ENCODE measurements at regions not wholly inside any gene's neighbourhood (a gene's known extent, or its start where the extent isn't known, plus 50 kb on each side); places are given as distances from the start of the nearest gene placed in this dataset.

DNA sequence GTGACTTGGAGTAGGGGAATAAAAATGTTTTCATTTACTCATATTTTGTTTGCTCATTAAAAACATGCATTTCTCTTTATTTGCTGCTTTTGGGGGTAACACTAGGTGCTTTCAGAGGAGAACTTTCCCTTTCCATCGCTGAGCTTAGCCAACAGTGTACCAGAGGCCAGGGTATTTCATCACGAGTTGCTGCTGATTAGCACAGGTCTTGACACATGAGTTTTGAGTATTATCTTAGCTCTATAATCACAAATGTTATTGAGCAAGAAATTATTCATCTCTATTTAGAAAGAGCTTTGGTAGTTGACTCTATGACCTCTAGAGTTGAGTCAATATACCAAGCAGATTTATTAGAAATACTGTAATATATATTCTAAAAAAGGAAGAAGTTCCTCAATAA is 375.9 kb downstream of the NXPH1 start:
- no peak overlapping the region for H2AFZ ChIP-seq (ENCODE audit: low read depth, low read length)
- no peaks in the 10 kb centered on the region for H3K9me3 ChIP-seq (ENCODE audit: insufficient read depth, low read length, severe bottlenecking)
- no peak overlapping the region for H3K27ac ChIP-seq (ENCODE audit: low read length)
- no peaks in the 10 kb centered on the region for H3K4me1 ChIP-seq (ENCODE audit: insufficient read depth, low read length)
- no peaks in the 10 kb centered on the region for H4K20me1 ChIP-seq (ENCODE audit: insufficient read depth, low read length)
- ATAC-seq (ENCODE audit: insufficient read depth, low read depth) (no peak), DNase-seq (no peak)
- no peak overlapping the region for H3K4me3 ChIP-seq (ENCODE audit: low read depth in 1 of 2, low read length in 2 of 2)
- H3K79me2 ChIP-seq (ENCODE audit: insufficient read depth, low read length), result no peaks in the 10 kb centered on the region
- H3K36me3 ChIP-seq (ENCODE audit: insufficient read depth, low read length), result no peaks in the 10 kb centered on the region
- H3K9ac ChIP-seq (ENCODE audit: low read depth, low read length), result no peak overlapping the region
- no peak overlapping the region for H3K4me2 ChIP-seq (ENCODE audit: insufficient read depth, low read length)
- TF ChIP-seq EZH2 (IDR thresholded peaks at IDR 0.05; ENCODE audit: borderline replicate concordance, low read depth, low read length, severe bottlenecking), result no peak
- TF ChIP-seq, protein P1, sequence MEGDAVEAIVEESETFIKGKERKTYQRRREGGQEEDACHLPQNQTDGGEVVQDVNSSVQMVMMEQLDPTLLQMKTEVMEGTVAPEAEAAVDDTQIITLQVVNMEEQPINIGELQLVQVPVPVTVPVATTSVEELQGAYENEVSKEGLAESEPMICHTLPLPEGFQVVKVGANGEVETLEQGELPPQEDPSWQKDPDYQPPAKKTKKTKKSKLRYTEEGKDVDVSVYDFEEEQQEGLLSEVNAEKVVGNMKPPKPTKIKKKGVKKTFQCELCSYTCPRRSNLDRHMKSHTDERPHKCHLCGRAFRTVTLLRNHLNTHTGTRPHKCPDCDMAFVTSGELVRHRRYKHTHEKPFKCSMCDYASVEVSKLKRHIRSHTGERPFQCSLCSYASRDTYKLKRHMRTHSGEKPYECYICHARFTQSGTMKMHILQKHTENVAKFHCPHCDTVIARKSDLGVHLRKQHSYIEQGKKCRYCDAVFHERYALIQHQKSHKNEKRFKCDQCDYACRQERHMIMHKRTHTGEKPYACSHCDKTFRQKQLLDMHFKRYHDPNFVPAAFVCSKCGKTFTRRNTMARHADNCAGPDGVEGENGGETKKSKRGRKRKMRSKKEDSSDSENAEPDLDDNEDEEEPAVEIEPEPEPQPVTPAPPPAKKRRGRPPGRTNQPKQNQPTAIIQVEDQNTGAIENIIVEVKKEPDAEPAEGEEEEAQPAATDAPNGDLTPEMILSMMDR (IDR thresholded peaks at IDR 0.05; ENCODE audit: borderline replicate concordance, extremely low read depth, low read length, poor library complexity, severe bottlenecking), result no peak
- no peaks in the 10 kb centered on the region for H3K27me3 ChIP-seq (ENCODE audit: insufficient read depth, low read length, poor library complexity)

DNA sequence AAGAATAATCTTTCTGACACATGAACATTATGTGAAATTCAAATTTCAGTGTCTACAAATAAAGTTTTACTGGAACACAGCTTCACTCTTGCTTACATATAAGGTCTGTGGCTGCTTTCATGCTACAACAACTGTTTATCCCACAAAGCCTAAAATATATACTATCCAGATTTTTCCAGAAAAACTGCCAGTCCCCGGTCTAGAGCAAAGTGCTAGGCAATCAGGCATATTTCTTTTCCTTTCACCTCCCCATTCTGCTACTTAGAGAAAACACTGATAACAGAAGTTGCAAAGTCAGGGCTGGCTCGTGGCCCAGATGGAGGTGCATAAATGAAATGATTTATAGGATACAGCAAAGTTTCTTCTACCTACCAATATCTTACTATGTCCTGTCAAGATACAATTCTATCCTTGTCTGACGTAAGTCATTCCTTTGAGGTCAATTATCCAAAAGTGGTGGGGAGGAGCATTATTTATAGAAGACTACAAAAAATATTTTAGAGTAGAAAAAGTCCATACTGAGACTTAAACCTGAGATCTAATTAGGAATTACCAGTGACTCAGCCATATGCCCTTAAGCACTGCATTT is 384.1 kb downstream of the NXPH1 start:
- H2AFZ ChIP-seq (ENCODE audit: low read depth, low read length), result no peak overlapping the region
- H3K79me2 ChIP-seq (ENCODE audit: insufficient read depth, low read length), result no peaks in the 10 kb centered on the region
- no peak overlapping the region for H3K4me3 ChIP-seq (ENCODE audit: low read depth in 1 of 2, low read length in 2 of 2)
- ATAC-seq (ENCODE audit: insufficient read depth, low read depth) (no peak), DNase-seq (no peak)
- no peaks in the 10 kb centered on the region for H3K4me1 ChIP-seq (ENCODE audit: insufficient read depth, low read length)
- no peak overlapping the region for H3K27ac ChIP-seq (ENCODE audit: low read length)
- H3K9me3 ChIP-seq (ENCODE audit: insufficient read depth, low read length, severe bottlenecking), result no peaks in the 10 kb centered on the region
- H4K20me1 ChIP-seq (ENCODE audit: insufficient read depth, low read length), result no peaks in the 10 kb centered on the region
- no peaks in the 10 kb centered on the region for H3K36me3 ChIP-seq (ENCODE audit: insufficient read depth, low read length)
- H3K4me2 ChIP-seq (ENCODE audit: insufficient read depth, low read length), result no peak overlapping the region
- no peaks in the 10 kb centered on the region for H3K27me3 ChIP-seq (ENCODE audit: insufficient read depth, low read length, poor library complexity)
- TF ChIP-seq, protein P1 (IDR thresholded peaks at IDR 0.05; ENCODE audit: borderline replicate concordance, extremely low read depth, low read length, poor library complexity, severe bottlenecking), result no peak
- TF ChIP-seq EZH2 (IDR thresholded peaks at IDR 0.05; ENCODE audit: borderline replicate concordance, low read depth, low read length, severe bottlenecking), result no peak
- H3K9ac ChIP-seq (ENCODE audit: low read depth, low read length), result no peak overlapping the region

DNA sequence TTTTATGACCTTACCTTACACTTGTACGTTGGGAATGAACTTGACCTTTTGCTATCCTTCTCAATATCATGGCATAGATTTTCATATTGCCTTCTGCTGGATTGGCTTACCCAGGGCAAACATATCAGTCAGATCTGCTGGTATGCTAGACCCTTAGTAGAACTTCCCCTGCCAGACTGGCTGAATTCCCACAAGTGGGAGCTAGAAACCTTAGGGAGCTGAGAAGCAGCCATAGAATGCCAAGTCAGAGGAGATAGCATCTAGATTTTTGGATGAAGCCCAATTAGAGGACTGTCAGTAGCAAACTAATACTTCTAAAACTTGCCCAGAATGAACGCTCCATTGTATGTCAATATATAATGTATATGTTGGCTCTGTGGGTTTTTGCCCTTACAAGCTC is 385.0 kb downstream of the NXPH1 start:
- no peak for DNase-seq

More for the DNA sequence above, 385.0 kb downstream of the NXPH1 start:
- Histone ChIP-seq H3K4me2 (ENCODE audit: insufficient read depth, low read length) (no peak overlapping the region), H3K4me3 (ENCODE audit: low read depth in 1 of 2, low read length in 2 of 2) (no peak overlapping the region), H4K20me1 (ENCODE audit: insufficient read depth, low read length) (no peaks in the 10 kb centered on the region), H3K4me1 (ENCODE audit: insufficient read depth, low read length) (no peaks in the 10 kb centered on the region), H3K27ac (ENCODE audit: low read length) (no peak overlapping the region), H2AFZ (ENCODE audit: low read depth, low read length) (no peak overlapping the region), H3K9me3 (ENCODE audit: insufficient read depth, low read length, severe bottlenecking) (no peaks in the 10 kb centered on the region), H3K36me3 (ENCODE audit: insufficient read depth, low read length) (no peaks in the 10 kb centered on the region), H3K9ac (ENCODE audit: low read depth, low read length) (no peak overlapping the region), H3K79me2 (ENCODE audit: insufficient read depth, low read length) (no peaks in the 10 kb centered on the region), H3K27me3 (ENCODE audit: insufficient read depth, low read length, poor library complexity) (no peaks in the 10 kb centered on the region)
- no peak for TF ChIP-seq EZH2 (IDR thresholded peaks at IDR 0.05; ENCODE audit: borderline replicate concordance, low read depth, low read length, severe bottlenecking)
- TF ChIP-seq, protein P1 (IDR thresholded peaks at IDR 0.05; ENCODE audit: borderline replicate concordance, extremely low read depth, low read length, poor library complexity, severe bottlenecking), result no peak
- no peak for ATAC-seq (ENCODE audit: insufficient read depth, low read depth)
